Natural killer cell treated with Interleukin-12 subunit alpha and Interleukin-12 subunit beta and Interleukin-15 and Interleukin-18, amount 100 ng/mL, for 72 hours (primary cell): ENCODE measurements at regions not wholly inside any gene's neighbourhood (a gene's known extent, or its start where the extent isn't known, plus 50 kb on each side); places are given as distances from the start of the nearest gene placed in this dataset.

ENCODE experiments used
- ATAC-seq, 2 donors: fragments of 150-1000 bp; cut with Tn5 transposase in 1 of 2; sonication (Bioruptor Pico), chemical (Tn5 transposase) in 1 of 2; 2 replicates each; pipeline ENCODE4 v1.10.0; 2021
- DNase-seq: peaks from one replicate; pipeline ENCODE4 v3.0.0; 2022; ENCODE audit warnings: low spot score
- H3K27ac Mint-ChIP-seq, 2 donors: 1 replicate in 1 of 2; 2 replicates in 1 of 2; pipeline ENCODE4 v1.8.0; 2022; ENCODE audit warnings: mixed read lengths in 2 of 2, mild to moderate bottlenecking in 1 of 2, moderate library complexity in 1 of 2
- H3K27me3 Mint-ChIP-seq, 2 donors: 1 replicate in 1 of 2; 2 replicates in 1 of 2; pipeline ENCODE4 v1.8.0; 2022; ENCODE audit warnings: mixed read lengths in 2 of 2
- H3K36me3 Mint-ChIP-seq: one replicate; pipeline ENCODE4 v1.8.0; 2022; ENCODE audit warnings: mixed read lengths
- H3K4me1 Mint-ChIP-seq, 2 donors: 1 replicate in 1 of 2; 2 replicates in 1 of 2; pipeline ENCODE4 v1.8.0; 2022; ENCODE audit warnings: low read depth in 2 of 2, mixed read lengths in 2 of 2, mild to moderate bottlenecking in 1 of 2
- H3K4me3 Mint-ChIP-seq: one replicate; pipeline ENCODE4 v1.8.0; 2022; ENCODE audit warnings: mixed read lengths
- H3K9me3 Mint-ChIP-seq: 2 replicates; pipeline ENCODE4 v1.8.0; 2022; ENCODE audit warnings: mixed read lengths

- H3K4me3 Mint-ChIP-seq = no peak overlapping the region
- no peak overlapping the region for H3K27ac Mint-ChIP-seq
- H3K36me3 Mint-ChIP-seq = no peaks in the 10 kb centered on the region
- DNase-seq (no peak), ATAC-seq (no peak)
- H3K27me3 Mint-ChIP-seq = no peaks in the 10 kb centered on the region
- H3K9me3 Mint-ChIP-seq = peaks cover 23% of the 10 kb centered on the region
- no peaks in the 10 kb centered on the region for H3K4me1 Mint-ChIP-seq
Observed at GRCh38 chr11:29844031-29844430, 172.8 kb downstream of the KCNA4 start.

GRCh38 chr11:29842061-29842460 is 174.8 kb downstream of the KCNA4 start:
- Mint-ChIP-seq H3K4me1 (no peaks in the 10 kb centered on the region), H3K27ac (no peak overlapping the region), H3K9me3 (peaks cover 18% of the 10 kb centered on the region), H3K36me3 (no peaks in the 10 kb centered on the region), H3K4me3 (no peak overlapping the region), H3K27me3 (no peaks in the 10 kb centered on the region)
- DNase-seq (no peak), ATAC-seq (no peak)

GRCh38 chr11:29826878-29827277 is 190.0 kb downstream of the KCNA4 start:
- ATAC-seq = no peak
- H3K9me3 Mint-ChIP-seq = peaks cover 19% of the 10 kb centered on the region
- H3K4me3 Mint-ChIP-seq = no peak overlapping the region
- no peaks in the 10 kb centered on the region for H3K27me3 Mint-ChIP-seq
- no peak overlapping the region for H3K27ac Mint-ChIP-seq
- DNase-seq = no peak
- no peaks in the 10 kb centered on the region for H3K4me1 Mint-ChIP-seq
- H3K36me3 Mint-ChIP-seq = peaks cover 22% of the 10 kb centered on the region

GRCh38 chr11:29816359-29816758 is 200.5 kb downstream of the KCNA4 start:
- Mint-ChIP-seq H3K9me3 (peaks cover 21% of the 10 kb centered on the region), H3K36me3 (peaks cover 11% of the 10 kb centered on the region), H3K27ac (no peak overlapping the region), H3K27me3 (no peaks in the 10 kb centered on the region), H3K4me1 (no peaks in the 10 kb centered on the region), H3K4me3 (no peak overlapping the region)
- ATAC-seq = no peak
- no peak for DNase-seq

GRCh38 chr11:29809121-29809520 is 207.7 kb downstream of the KCNA4 start:
- no peaks in the 10 kb centered on the region for H3K36me3 Mint-ChIP-seq
- H3K27ac Mint-ChIP-seq = no peak overlapping the region
- DNase-seq = no peak
- H3K4me3 Mint-ChIP-seq = no peak overlapping the region
- peaks cover 17% of the 10 kb centered on the region for H3K9me3 Mint-ChIP-seq
- H3K27me3 Mint-ChIP-seq = no peaks in the 10 kb centered on the region
- no peaks in the 10 kb centered on the region for H3K4me1 Mint-ChIP-seq
- no peak for ATAC-seq

- no peak overlapping the region for H3K27ac Mint-ChIP-seq
Observed at GRCh38 chr11:29802522-29802921, 214.3 kb downstream of the KCNA4 start.

GRCh38 chr11:29801561-29801960 is 215.3 kb downstream of the KCNA4 start:
- ATAC-seq (no peak), DNase-seq (no peak)
- Mint-ChIP-seq H3K27ac (no peak overlapping the region), H3K4me3 (no peak overlapping the region), H3K27me3 (no peaks in the 10 kb centered on the region), H3K4me1 (no peaks in the 10 kb centered on the region), H3K9me3 (peaks cover 5% of the 10 kb centered on the region), H3K36me3 (no peaks in the 10 kb centered on the region)

More at GRCh38 chr11:29802522-29802921, 214.3 kb downstream of the KCNA4 start:
- H3K4me1 Mint-ChIP-seq = no peaks in the 10 kb centered on the region
- H3K9me3 Mint-ChIP-seq = peaks cover 5% of the 10 kb centered on the region
- H3K4me3 Mint-ChIP-seq = no peak overlapping the region
- no peaks in the 10 kb centered on the region for H3K36me3 Mint-ChIP-seq
- no peak for DNase-seq
- no peaks in the 10 kb centered on the region for H3K27me3 Mint-ChIP-seq
- no peak for ATAC-seq

GRCh38 chr11:29786092-29786491 is 230.7 kb downstream of the KCNA4 start:
- peaks cover 13% of the 10 kb centered on the region for H3K9me3 Mint-ChIP-seq
- H3K27ac Mint-ChIP-seq = no peak overlapping the region
- no peaks in the 10 kb centered on the region for H3K4me1 Mint-ChIP-seq
- H3K27me3 Mint-ChIP-seq = no peaks in the 10 kb centered on the region
- H3K36me3 Mint-ChIP-seq = no peaks in the 10 kb centered on the region
- no peak overlapping the region for H3K4me3 Mint-ChIP-seq
- ATAC-seq (no peak), DNase-seq (no peak)

GRCh38 chr11:29783506-29783905 is 233.3 kb downstream of the KCNA4 start:
- Mint-ChIP-seq H3K27me3 (no peaks in the 10 kb centered on the region), H3K4me3 (no peak overlapping the region), H3K27ac (no peak overlapping the region), H3K9me3 (peaks cover 13% of the 10 kb centered on the region), H3K36me3 (no peaks in the 10 kb centered on the region), H3K4me1 (no peaks in the 10 kb centered on the region)
- ATAC-seq (no peak), DNase-seq (no peak)

GRCh38 chr11:29782447-29782846 is 234.4 kb downstream of the KCNA4 start:
- no peak overlapping the region for H3K27ac Mint-ChIP-seq
- ATAC-seq (no peak), DNase-seq (no peak)
- H3K4me3 Mint-ChIP-seq = no peak overlapping the region
- peaks cover 16% of the 10 kb centered on the region for H3K9me3 Mint-ChIP-seq
- H3K27me3 Mint-ChIP-seq = no peaks in the 10 kb centered on the region
- H3K36me3 Mint-ChIP-seq = no peaks in the 10 kb centered on the region
- no peaks in the 10 kb centered on the region for H3K4me1 Mint-ChIP-seq

- Mint-ChIP-seq H3K27ac (no peak overlapping the region), H3K9me3 (peaks cover 21% of the 10 kb centered on the region), H3K36me3 (no peaks in the 10 kb centered on the region), H3K27me3 (no peaks in the 10 kb centered on the region), H3K4me3 (no peak overlapping the region), H3K4me1 (no peaks in the 10 kb centered on the region)
- no peak for ATAC-seq
- DNase-seq = no peak
Observed at GRCh38 chr11:29781268-29781667, 235.6 kb downstream of the KCNA4 start.

GRCh38 chr11:29780756-29781155 is 236.1 kb downstream of the KCNA4 start:
- ATAC-seq (no peak), DNase-seq (no peak)
- H3K27me3 Mint-ChIP-seq = no peaks in the 10 kb centered on the region
- peaks cover 19% of the 10 kb centered on the region for H3K9me3 Mint-ChIP-seq
- no peaks in the 10 kb centered on the region for H3K4me1 Mint-ChIP-seq
- no peak overlapping the region for H3K27ac Mint-ChIP-seq
- H3K4me3 Mint-ChIP-seq = no peak overlapping the region
- H3K36me3 Mint-ChIP-seq = no peaks in the 10 kb centered on the region

- no peak overlapping the region for H3K27ac Mint-ChIP-seq
- ATAC-seq (no peak), DNase-seq (no peak)
- H3K4me1 Mint-ChIP-seq = no peaks in the 10 kb centered on the region
- H3K4me3 Mint-ChIP-seq = no peak overlapping the region
- peaks cover 7% of the 10 kb centered on the region for H3K36me3 Mint-ChIP-seq
- H3K27me3 Mint-ChIP-seq = no peaks in the 10 kb centered on the region
- peaks cover 21% of the 10 kb centered on the region for H3K9me3 Mint-ChIP-seq
Observed at GRCh38 chr11:29773656-29774264, 243.1 kb downstream of the KCNA4 start.

GRCh38 chr11:29756871-29757270 is 260.0 kb downstream of the KCNA4 start:
- ATAC-seq = no peak
- H3K9me3 Mint-ChIP-seq = peaks cover 14% of the 10 kb centered on the region

GRCh38 chr11:29755474-29755873 is 261.4 kb downstream of the KCNA4 start:
- Mint-ChIP-seq H3K4me3 (no peak overlapping the region), H3K27me3 (no peaks in the 10 kb centered on the region)
- DNase-seq = no peak

More at GRCh38 chr11:29756871-29757270, 260.0 kb downstream of the KCNA4 start:
- Mint-ChIP-seq H3K27me3 (no peaks in the 10 kb centered on the region), H3K4me3 (no peak overlapping the region), H3K4me1 (no peaks in the 10 kb centered on the region), H3K27ac (no peak overlapping the region), H3K36me3 (peaks cover 4% of the 10 kb centered on the region)
- no peak for DNase-seq

More at GRCh38 chr11:29755474-29755873, 261.4 kb downstream of the KCNA4 start:
- no peak for ATAC-seq
- Mint-ChIP-seq H3K9me3 (peaks cover 12% of the 10 kb centered on the region), H3K4me1 (no peaks in the 10 kb centered on the region), H3K27ac (no peak overlapping the region), H3K36me3 (peaks cover 4% of the 10 kb centered on the region)
